ENCODE measurements at regions not wholly inside any gene's neighbourhood (a gene's known extent, or its start where the extent isn't known, plus 50 kb on each side); places are given as distances from the start of the nearest gene placed in this dataset.

- DNase-seq (ENCODE audit: low spot score, unreplicated experiment) = no peak
- Mint-ChIP-seq H3K27me3 (no peaks in the 10 kb centered on the region), H3K27ac (peak overlapping the region; percentile 21), H3K4me1 (ENCODE audit: low read depth) (peaks cover 36% of the 10 kb centered on the region), H3K9me3 (ENCODE audit: low read depth) (peaks cover 7% of the 10 kb centered on the region), H3K4me3 (ENCODE audit: low read depth) (no peak overlapping the region), H3K36me3 (ENCODE audit: insufficient read depth) (no peaks in the 10 kb centered on the region)
- TF ChIP-seq, protein P1, sequence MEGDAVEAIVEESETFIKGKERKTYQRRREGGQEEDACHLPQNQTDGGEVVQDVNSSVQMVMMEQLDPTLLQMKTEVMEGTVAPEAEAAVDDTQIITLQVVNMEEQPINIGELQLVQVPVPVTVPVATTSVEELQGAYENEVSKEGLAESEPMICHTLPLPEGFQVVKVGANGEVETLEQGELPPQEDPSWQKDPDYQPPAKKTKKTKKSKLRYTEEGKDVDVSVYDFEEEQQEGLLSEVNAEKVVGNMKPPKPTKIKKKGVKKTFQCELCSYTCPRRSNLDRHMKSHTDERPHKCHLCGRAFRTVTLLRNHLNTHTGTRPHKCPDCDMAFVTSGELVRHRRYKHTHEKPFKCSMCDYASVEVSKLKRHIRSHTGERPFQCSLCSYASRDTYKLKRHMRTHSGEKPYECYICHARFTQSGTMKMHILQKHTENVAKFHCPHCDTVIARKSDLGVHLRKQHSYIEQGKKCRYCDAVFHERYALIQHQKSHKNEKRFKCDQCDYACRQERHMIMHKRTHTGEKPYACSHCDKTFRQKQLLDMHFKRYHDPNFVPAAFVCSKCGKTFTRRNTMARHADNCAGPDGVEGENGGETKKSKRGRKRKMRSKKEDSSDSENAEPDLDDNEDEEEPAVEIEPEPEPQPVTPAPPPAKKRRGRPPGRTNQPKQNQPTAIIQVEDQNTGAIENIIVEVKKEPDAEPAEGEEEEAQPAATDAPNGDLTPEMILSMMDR (IDR thresholded peaks at IDR 0.05; ENCODE audit: unreplicated experiment) = no peak
These were observed 71.0 kb upstream of the ATF7IP2 start for GRCh38 chr16:10314811-10315210.

GRCh38 chr16:10317425-10318001, 68.3 kb upstream of the ATF7IP2 start:
- peaks cover 7% of the 10 kb centered on the region for H3K9me3 Mint-ChIP-seq (ENCODE audit: low read depth)
- H3K27ac Mint-ChIP-seq = no peak overlapping the region
- no peaks in the 10 kb centered on the region for H3K27me3 Mint-ChIP-seq
- no peak overlapping the region for H3K4me3 Mint-ChIP-seq (ENCODE audit: low read depth)
- H3K36me3 Mint-ChIP-seq (ENCODE audit: insufficient read depth) = no peaks in the 10 kb centered on the region
- no peak for DNase-seq (ENCODE audit: low spot score, unreplicated experiment)
- H3K4me1 Mint-ChIP-seq (ENCODE audit: low read depth) = peaks cover 40% of the 10 kb centered on the region
- TF ChIP-seq, protein P1 (IDR thresholded peaks at IDR 0.05; ENCODE audit: unreplicated experiment) = no peak

GRCh38 chr16:10318798-10319500, 66.9 kb upstream of the ATF7IP2 start:
- Mint-ChIP-seq H3K4me3 (ENCODE audit: low read depth) (no peak overlapping the region), H3K4me1 (ENCODE audit: low read depth) (peaks cover 42% of the 10 kb centered on the region), H3K27ac (peak overlapping the region; percentile 71), H3K36me3 (ENCODE audit: insufficient read depth) (no peaks in the 10 kb centered on the region), H3K27me3 (no peaks in the 10 kb centered on the region), H3K9me3 (ENCODE audit: low read depth) (peaks cover 7% of the 10 kb centered on the region)
- no peak for DNase-seq (ENCODE audit: low spot score, unreplicated experiment)
- TF ChIP-seq, protein P1 (IDR thresholded peaks at IDR 0.05; ENCODE audit: unreplicated experiment) = no peak

- H3K27ac Mint-ChIP-seq = peak overlapping the region; percentile 96
- TF ChIP-seq, protein P1 (IDR thresholded peaks at IDR 0.05; ENCODE audit: unreplicated experiment) = no peak
- no peak for DNase-seq (ENCODE audit: low spot score, unreplicated experiment)
- peaks cover 41% of the 10 kb centered on the region for H3K4me1 Mint-ChIP-seq (ENCODE audit: low read depth)
- H3K4me3 Mint-ChIP-seq (ENCODE audit: low read depth) = no peak overlapping the region
- no peaks in the 10 kb centered on the region for H3K27me3 Mint-ChIP-seq
- peaks cover 5% of the 10 kb centered on the region for H3K9me3 Mint-ChIP-seq (ENCODE audit: low read depth)
- H3K36me3 Mint-ChIP-seq (ENCODE audit: insufficient read depth) = peaks cover 4% of the 10 kb centered on the region
These were observed 64.2 kb upstream of the ATF7IP2 start for GRCh38 chr16:10321407-10322387.
